HG03457 (cell line): ENCODE measurements at regions not wholly inside any gene's neighbourhood (a gene's known extent, or its start where the extent isn't known, plus 50 kb on each side); places are given as distances from the start of the nearest gene placed in this dataset.
"Not testable (repeated sequence)": the region's sequence is repeated elsewhere in the genome, so short reads cannot be mapped to it uniquely, and the experiment has no call there.

Experiments used
- ATAC-seq: cut with Tn5 transposase; IDR thresholded peaks from one replicate; pipeline ENCODE4 v1.9.1; 2021; ENCODE audit warnings: moderate number of reproducible peaks; ENCODE audit not compliant: unreplicated experiment

DNA sequence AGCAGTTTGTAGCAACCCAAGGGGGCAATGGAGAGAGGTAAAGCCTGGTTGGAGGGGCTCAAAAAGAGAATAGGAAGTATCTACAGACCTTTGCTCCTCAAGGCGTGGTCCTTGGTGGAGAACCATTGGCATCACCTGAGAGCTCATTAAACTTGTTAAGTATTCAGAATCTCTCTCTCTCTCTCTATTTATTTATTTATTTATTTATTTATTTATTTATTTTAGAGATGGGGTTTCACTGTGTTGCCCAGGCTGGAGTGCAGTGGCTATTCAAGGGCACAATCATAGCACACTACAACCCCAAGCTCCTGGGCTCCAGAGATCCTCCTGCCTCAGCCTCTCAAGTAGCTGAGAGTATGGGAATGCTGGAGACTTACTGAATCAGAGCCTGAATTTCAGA is 193.1 kb upstream of the ADCY2 start:
- no peak for ATAC-seq

GRCh38 chr5:7207979-7208378 is 188.0 kb upstream of the ADCY2 start:
- ATAC-seq, result no peak

DNA sequence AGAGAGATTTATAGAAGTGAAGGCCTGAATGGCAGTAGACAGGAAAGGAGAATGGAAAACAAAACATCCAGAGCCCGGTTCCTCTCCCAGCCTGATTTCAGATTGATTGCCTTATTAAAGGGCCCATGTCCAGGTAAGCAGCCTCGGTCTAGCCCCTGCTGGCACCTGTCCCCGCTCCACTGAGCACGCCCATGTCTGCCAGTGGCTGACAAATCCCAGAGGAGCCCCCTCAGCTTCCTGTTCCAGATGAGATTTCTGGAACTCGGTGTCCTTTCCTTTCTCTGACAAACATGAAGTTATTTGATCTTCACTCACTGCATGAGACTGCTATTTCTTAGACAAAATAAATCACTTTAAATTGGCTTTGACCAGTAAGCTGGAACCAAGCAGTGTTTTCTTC is 187.0 kb upstream of the ADCY2 start:
- ATAC-seq, result no peak

DNA sequence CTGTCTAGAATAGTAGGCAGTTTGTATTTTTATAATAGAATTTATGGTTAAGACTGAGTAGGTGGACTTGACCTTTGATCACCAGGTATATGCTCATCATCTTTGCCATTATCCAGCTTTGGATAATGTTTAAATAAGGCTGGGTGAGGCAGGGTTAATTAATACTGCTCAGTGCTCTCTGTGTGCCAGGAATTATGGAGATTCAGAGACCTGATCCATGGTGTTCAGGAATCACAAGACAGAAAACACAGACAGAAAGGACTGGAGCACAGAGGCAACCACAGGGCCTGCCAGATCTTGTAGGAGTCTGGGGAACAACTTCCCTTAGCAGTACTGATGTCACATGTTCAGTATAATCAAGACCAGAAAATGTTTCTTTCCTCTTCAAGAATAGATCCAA is 186.3 kb upstream of the ADCY2 start:
- no peak for ATAC-seq

DNA sequence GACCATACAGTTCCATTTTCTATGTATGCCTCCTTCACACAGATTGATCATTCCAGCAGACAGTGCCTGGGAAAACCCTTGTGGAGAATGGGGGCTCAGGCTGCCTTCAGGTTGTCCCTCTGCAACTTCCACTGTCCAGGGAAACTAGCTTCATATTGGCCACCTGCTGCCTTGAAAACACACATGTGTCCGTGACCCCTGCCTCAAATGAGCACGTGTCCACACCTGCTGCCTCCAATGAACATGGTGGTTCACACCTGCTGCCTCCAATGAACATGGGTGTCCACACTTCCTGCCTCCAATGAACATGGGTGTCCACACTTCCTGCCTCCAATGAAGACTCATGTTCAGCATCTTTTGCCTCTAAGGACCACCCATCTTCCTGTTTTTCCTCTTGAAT is 185.4 kb upstream of the ADCY2 start:
- ATAC-seq, result no peak

- no peak for ATAC-seq
Measured at GRCh38 chr5:7213525-7213924, 182.4 kb upstream of the ADCY2 start.

DNA sequence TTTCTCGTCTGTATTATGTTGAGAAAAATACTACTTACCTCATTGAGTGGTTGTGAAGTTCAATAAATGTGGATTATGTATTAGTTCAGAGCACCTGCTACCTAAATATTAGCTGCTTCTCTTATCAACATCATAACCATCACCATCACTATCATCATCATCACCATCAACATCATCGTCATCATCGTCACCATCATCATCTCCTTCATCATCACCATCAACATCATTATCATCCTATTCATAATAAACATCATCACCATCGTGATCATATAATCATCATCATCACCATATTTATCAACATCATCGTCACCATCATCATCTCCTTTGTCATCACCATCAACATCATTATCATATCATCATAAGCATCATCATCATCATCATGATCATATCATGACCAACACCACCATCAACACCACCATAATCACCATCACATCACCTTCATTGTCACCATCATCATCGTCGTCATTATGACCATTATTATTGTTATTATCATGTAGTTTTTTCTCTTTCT is 181.0 kb upstream of the ADCY2 start:
- ATAC-seq, result no peak

DNA sequence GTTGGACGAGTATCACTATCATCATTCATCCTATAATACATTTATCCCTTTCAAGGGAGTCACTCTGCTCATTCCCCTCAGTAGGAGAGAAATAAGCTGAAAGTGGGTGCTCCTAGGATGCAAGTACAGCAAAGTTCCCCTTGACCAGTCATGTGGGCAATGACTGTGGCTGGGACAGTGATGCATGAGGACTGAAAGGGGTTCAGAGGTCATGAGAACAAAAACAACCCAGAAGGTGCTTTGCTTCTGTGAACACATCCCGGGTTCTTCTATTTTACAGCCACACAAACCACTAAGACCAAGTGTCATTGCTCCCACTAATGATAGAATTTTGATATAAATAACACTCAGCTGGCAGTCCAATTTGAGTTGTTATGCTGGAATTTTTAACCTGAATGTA is 177.8 kb upstream of the ADCY2 start:
- no peak for ATAC-seq

DNA sequence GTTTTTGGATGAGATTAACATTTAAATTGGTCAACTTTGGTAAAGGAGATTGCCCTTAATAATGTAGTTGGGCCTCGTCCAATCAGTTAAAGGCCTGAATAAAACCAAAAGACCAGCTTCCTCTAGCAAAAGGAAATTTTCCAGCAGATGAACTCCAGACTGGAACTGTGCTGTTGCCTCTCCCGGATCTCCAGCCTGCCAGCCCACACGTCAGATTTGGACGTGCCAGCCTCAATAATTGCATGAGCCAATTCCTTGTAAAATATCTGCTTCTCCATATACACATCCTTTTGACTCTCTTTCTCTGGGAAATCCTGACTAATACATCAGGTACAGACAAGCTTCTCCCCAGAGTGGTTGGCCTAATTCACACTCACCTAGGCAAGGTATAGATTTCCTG is 175.8 kb upstream of the ADCY2 start:
- ATAC-seq, result no peak

- no peak for ATAC-seq
Measured at GRCh38 chr5:7221041-7221440, 174.9 kb upstream of the ADCY2 start.

DNA sequence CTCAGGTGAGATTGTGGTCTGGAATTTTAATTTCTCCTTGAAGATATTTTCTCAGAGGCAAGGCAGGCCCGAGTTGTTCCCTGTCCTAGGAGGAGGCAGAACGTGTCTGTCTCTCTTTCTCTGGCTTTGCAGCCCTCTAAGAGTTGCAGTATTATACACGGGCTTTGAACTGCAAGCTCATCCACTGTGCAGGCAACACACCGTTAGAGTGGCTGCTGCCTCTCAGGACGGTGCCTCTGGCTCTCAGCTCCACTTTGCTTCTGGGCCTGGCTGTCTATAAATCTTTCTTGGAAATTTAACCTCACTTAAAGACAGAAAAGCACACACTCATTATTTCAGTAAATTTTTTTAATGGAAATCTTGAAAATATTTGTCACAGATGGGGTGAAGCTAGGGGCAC is 170.1 kb upstream of the ADCY2 start:
- ATAC-seq, result no peak

DNA sequence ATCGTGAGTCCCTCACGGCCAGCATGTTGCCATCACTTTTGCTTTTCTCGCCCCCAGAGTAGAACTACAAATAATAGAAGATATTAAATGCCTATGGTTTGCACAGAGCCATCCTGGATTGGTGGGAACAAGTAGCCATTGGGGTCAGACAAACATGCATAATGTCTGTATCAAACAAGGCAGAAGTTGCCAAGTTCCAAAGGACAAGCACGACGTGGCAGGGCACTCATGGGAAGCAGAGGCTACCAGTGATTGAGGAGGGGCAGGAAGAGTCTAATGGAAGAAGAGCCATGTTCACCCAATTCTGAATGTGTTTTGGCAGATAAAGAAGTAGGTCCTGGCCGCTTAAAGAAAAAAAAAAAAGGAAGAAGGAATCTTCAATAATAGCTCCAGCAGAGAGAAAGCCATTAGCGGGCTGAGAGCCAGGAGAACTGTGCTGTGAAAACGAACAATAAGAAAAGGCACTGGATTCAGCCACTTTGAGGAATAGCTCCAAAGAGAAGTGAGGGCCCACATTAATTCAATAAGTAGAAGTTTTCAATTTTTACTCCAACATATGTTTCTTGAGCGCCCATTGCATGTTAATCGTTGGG is 153.7 kb upstream of the ADCY2 start:
- ATAC-seq, result no peak

- no peak for ATAC-seq
Measured at GRCh38 chr5:7244208-7244607, 151.7 kb upstream of the ADCY2 start.

- ATAC-seq, result no peak
Measured at GRCh38 chr5:7245121-7245651, 150.8 kb upstream of the ADCY2 start.

DNA sequence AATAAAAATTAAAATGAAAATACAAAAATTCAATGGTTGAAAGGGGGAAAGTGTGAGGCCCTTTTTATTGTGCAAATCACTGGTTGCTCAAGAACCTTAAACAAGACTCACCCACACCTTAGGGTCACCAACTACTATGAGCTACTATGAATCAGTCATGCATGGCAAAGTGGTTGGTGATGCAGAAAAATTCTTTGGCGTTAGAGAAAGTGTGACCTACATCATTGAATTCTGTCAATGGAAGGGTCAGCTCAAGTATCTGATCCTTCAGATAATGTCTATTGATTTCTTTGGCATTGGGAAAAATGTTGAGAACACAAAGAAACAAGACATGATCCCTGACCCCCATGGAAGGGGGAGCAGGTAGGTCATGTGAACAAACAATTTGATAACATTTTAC is 149.7 kb upstream of the ADCY2 start:
- ATAC-seq, result no peak

DNA sequence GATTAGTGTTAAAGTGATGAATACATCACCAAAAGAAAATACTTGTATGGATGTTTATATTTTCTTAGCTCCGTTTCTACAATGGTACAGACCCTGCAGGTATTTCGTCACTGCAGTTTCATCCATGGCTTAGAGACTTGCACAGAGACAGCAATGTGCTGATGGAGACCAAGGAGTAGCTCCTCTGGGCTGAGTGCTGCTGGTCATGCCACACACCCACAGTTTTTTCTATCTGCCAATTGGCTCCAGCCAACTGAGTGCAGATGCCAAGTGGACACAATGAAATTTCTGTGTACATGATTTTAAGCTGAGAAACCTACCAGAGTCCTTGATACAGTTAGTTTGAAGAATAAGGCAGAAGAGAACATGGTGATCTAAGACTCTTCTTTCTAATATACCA is 145.9 kb upstream of the ADCY2 start:
- ATAC-seq, result no peak

GRCh38 chr5:7250611-7251010 is 145.3 kb upstream of the ADCY2 start:
- no peak for ATAC-seq

- ATAC-seq, result no peak
Measured at GRCh38 chr5:7251132-7251531, 144.8 kb upstream of the ADCY2 start.

DNA sequence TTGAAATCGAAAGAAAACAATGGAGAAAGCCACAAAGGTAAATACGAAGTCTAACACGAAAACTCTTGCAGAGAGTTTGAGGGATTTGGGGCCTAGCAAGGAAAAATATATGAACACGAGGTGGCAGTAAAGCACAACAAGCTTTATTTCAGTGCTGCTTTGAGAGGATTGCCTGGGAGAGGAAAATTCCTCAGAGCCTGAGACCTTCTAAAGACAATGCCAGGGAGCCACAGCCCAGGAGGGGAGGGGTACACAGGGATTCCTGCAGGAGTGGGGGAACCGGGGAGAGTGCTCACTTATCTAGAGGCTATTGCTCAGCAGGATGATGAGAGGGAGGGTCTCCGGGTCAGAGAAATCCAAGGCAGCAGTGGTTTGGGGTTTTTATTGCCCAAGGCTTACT is 134.9 kb upstream of the ADCY2 start:
- ATAC-seq, result no peak

- ATAC-seq, result no peak
Measured at GRCh38 chr5:7261900-7262299, 134.0 kb upstream of the ADCY2 start.

- not testable (repeated sequence) for ATAC-seq
Measured at GRCh38 chr5:7263398-7264015, 132.4 kb upstream of the ADCY2 start.

DNA sequence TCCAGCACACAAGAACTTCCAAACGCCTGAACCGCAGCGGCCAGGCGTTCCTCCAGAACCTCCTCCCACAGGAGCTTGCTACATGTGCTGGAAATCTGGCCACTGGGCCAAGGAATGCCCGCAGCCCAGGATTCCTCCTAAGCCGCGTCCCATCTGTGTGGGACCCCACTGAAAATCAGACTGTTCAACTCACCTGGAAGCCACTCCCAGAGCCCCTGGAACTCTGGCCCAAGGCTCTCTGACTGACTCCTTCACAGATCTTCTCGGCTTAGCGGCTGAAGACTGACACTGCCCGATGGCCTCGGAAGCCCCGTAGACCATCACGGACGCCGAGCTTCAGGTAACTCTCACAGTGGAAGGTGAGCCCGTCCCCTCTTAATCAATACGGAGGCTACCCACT is 130.2 kb upstream of the ADCY2 start:
- ATAC-seq, result not testable (repeated sequence)

DNA sequence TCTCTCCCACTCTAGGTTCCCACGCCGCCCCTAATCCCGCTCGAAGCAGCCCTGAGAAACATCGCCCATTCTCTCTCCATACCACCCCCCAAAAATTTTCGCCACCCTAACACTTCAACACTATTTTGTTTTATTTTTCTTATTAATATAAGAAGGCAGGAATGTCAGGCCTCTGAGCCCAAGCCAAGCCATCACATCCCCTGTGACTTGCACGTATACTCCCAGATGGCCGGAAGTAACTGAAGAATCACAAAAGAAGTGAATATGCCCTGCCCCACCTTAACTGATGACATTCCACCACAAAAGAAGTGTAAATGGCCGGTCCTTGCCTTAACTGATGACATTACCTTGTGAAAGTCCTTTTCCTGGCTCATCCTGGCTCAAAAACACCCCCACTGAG is 127.2 kb upstream of the ADCY2 start:
- ATAC-seq, result not testable (repeated sequence)
